DOHH2 (cell line): ENCODE measurements at regions not wholly inside any gene's neighbourhood (a gene's known extent, or its start where the extent isn't known, plus 50 kb on each side); places are given as distances from the start of the nearest gene placed in this dataset.

Source experiments
- CTCF ChIP-seq: fragments of 200-600 bp; sonication (generic); IDR thresholded peaks from one replicate; pipeline ENCODE4 v1.5.1; 2014; ENCODE audit warnings: antibody characterized with exemption, mild to moderate bottlenecking, low read depth, low read length; ENCODE audit not compliant: poor library complexity, severe bottlenecking
- EZH2phosphoT487 ChIP-seq: fragments of 200-600 bp; sonication (generic); IDR thresholded peaks from 2 replicates; pipeline ENCODE4 v1.6.1; 2017; ENCODE audit warnings: borderline replicate concordance, mild to moderate bottlenecking, antibody characterized with exemption, low read length, moderate library complexity, mixed read lengths

- TF ChIP-seq CTCF: no peak
- no peak for TF ChIP-seq EZH2phosphoT487
Observed at GRCh38 chr5:165266939-165267338, 1761.5 kb downstream of the MAT2B start.
